Suprapubic skin (tissue), 4 donors: ENCODE measurements at regions not wholly inside any gene's neighbourhood (a gene's known extent, or its start where the extent isn't known, plus 50 kb on each side); places are given as distances from the start of the nearest gene placed in this dataset.
"Not testable (repeated sequence)": the region's sequence is repeated elsewhere in the genome, so short reads cannot be mapped to it uniquely, and the experiment has no call there.

Experiments
- DNase-seq, 2 donors: peaks; one replicate each; pipeline ENCODE4 v3.0.0-alpha.2; 2019; ENCODE audit warnings: low spot score in 2 of 2
- H3K27ac ChIP-seq: fragments of 200-600 bp; sonication (generic); one replicate; pipeline ENCODE4 v1.5.1; 2019
- H3K27me3 ChIP-seq: fragments of 200-600 bp; sonication (generic); one replicate; pipeline ENCODE4 v1.5.1; 2019
- H3K36me3 ChIP-seq: fragments of 200-600 bp; sonication (generic); one replicate; pipeline ENCODE4 v1.5.1; 2019
- H3K4me1 ChIP-seq: fragments of 200-600 bp; sonication (generic); one replicate; pipeline ENCODE4 v1.5.1; 2019
- H3K4me3 ChIP-seq: fragments of 200-600 bp; sonication (generic); one replicate; pipeline ENCODE4 v1.5.1; 2019; ENCODE audit warnings: mild to moderate bottlenecking
- H3K9me3 ChIP-seq: fragments of 200-600 bp; sonication (generic); one replicate; pipeline ENCODE4 v1.5.1; 2019
- EP300 ChIP-seq: sonication (generic); formaldehyde crosslinking; IDR thresholded peaks from one replicate; pipeline ENCODE4 v1.6.1; 2017; ENCODE audit warnings: antibody characterized with exemption
- POLR2A ChIP-seq, 2 donors: fragments of 450-650 bp; IDR thresholded peaks; one replicate each; pipeline ENCODE4 v1.6.1; 2017; ENCODE audit warnings: antibody characterized with exemption in 2 of 2, mild to moderate bottlenecking in 2 of 2, moderate library complexity in 2 of 2
- POLR2AphosphoS5 ChIP-seq, 3 donors: sonication (generic); formaldehyde crosslinking; IDR thresholded peaks; one replicate each; pipeline ENCODE4 v1.6.1; 2017; ENCODE audit warnings: antibody characterized with exemption in 3 of 3
- WGBS: methylation state at CpG from one replicate; pipeline ENCODE4 v1.1.5; 2018; 5-methylcytosine and 5-hydroxymethylcytosine counted together
- TF ChIP-seq, protein P1 (sequence below), 2 donors: fragments of 200-600 bp in 1 of 2; fragments of 450-650 bp in 1 of 2; sonication (generic) in 1 of 2; IDR thresholded peaks; one replicate each; pipeline ENCODE4 v1.5.1; 2016 to 2019; ENCODE audit warnings: antibody characterized with exemption in 2 of 2, mild to moderate bottlenecking in 1 of 2, moderate library complexity in 1 of 2

DNA sequence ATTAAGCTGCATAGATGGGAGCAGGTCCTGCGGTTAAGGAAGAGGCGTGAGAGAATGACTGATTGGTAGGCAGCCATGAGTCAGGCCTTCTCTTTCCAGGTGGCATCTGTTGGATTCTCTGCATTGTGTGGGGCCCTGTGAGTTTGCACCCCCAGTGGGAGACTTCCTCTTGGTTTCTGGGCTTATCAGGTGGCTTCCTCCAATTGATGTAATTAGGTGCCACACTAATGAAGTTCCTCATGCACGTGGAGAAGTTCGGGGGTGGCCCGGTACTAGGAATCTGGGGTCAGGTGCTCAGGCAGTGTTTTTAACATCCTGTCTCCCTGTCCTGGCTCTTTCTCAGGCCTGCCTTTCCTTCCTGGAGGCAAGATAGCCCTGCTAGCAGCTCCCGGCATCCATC lies 765.1 kb upstream of the TMEM132C start:
- Histone ChIP-seq H3K4me3 (no peak overlapping the region), H3K27me3 (no peaks in the 10 kb centered on the region), H3K27ac (no peak overlapping the region), H3K9me3 (peaks cover 3% of the 10 kb centered on the region), H3K36me3 (no peaks in the 10 kb centered on the region), H3K4me1 (no peaks in the 10 kb centered on the region)
- no peak for DNase-seq
- TF ChIP-seq POLR2A (IDR thresholded peaks at IDR 0.05) (no peak), EP300 (no peak), POLR2AphosphoS5 (IDR thresholded peaks at IDR 0.05) (no peak)
- TF ChIP-seq, protein P1, sequence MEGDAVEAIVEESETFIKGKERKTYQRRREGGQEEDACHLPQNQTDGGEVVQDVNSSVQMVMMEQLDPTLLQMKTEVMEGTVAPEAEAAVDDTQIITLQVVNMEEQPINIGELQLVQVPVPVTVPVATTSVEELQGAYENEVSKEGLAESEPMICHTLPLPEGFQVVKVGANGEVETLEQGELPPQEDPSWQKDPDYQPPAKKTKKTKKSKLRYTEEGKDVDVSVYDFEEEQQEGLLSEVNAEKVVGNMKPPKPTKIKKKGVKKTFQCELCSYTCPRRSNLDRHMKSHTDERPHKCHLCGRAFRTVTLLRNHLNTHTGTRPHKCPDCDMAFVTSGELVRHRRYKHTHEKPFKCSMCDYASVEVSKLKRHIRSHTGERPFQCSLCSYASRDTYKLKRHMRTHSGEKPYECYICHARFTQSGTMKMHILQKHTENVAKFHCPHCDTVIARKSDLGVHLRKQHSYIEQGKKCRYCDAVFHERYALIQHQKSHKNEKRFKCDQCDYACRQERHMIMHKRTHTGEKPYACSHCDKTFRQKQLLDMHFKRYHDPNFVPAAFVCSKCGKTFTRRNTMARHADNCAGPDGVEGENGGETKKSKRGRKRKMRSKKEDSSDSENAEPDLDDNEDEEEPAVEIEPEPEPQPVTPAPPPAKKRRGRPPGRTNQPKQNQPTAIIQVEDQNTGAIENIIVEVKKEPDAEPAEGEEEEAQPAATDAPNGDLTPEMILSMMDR (IDR thresholded peaks at IDR 0.05): no peak
- 84% methylated on average over 5 of the region's 6 CpGs for WGBS

GRCh38 chr12:127503246-127503645 lies 763.7 kb upstream of the TMEM132C start:
- no peaks in the 10 kb centered on the region for H3K36me3 ChIP-seq
- no peaks in the 10 kb centered on the region for H3K27me3 ChIP-seq
- TF ChIP-seq, protein P1 (IDR thresholded peaks at IDR 0.05): no peak
- TF ChIP-seq EP300: no peak
- TF ChIP-seq POLR2AphosphoS5 (IDR thresholded peaks at IDR 0.05): no peak
- no peak for TF ChIP-seq POLR2A (IDR thresholded peaks at IDR 0.05)
- peaks cover 3% of the 10 kb centered on the region for H3K9me3 ChIP-seq
- no peaks in the 10 kb centered on the region for H3K4me1 ChIP-seq
- no peak overlapping the region for H3K4me3 ChIP-seq
- 89% methylated on average over 7 of the region's 7 CpGs for WGBS
- DNase-seq: no peak
- H3K27ac ChIP-seq: no peak overlapping the region

- not testable (repeated sequence) for H3K27ac ChIP-seq, H3K27me3 ChIP-seq, H3K4me1 ChIP-seq, H3K9me3 ChIP-seq, H3K4me3 ChIP-seq, DNase-seq, H3K36me3 ChIP-seq
- WGBS: 87% methylated on average over 4 of the region's 4 CpGs
Observed at GRCh38 chr12:127503996-127504395, 763.0 kb upstream of the TMEM132C start.

GRCh38 chr12:127504874-127505273 lies 762.1 kb upstream of the TMEM132C start:
- Histone ChIP-seq H3K9me3 (peaks cover 3% of the 10 kb centered on the region), H3K27ac (no peak overlapping the region), H3K36me3 (no peaks in the 10 kb centered on the region), H3K27me3 (no peaks in the 10 kb centered on the region), H3K4me3 (no peak overlapping the region), H3K4me1 (no peaks in the 10 kb centered on the region)
- TF ChIP-seq POLR2A (IDR thresholded peaks at IDR 0.05): no peak
- TF ChIP-seq EP300: no peak
- no peak for TF ChIP-seq POLR2AphosphoS5 (IDR thresholded peaks at IDR 0.05)
- TF ChIP-seq, protein P1 (IDR thresholded peaks at IDR 0.05): no peak
- no peak for DNase-seq
- 91% methylated on average over 5 of the region's 5 CpGs for WGBS

DNA sequence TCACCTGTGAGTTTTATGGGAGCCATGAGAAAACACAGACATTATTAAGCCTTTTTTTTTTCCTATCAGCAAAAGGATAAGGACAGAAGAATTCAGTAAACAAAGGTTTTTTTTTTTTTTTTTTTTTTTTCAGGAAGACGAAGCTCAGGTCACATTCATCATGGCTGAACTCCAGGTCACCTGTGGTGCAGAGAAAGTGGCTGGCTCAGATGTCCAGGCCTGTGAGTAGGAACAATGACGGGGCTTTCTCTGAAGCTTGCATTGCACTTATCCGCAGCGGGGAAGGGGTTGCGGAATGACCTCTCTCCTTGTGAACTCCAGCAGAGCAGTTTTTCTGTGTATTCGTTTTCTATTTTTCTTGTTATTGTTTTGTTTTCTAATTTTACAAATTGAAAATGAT lies 759.6 kb upstream of the TMEM132C start:
- TF ChIP-seq POLR2AphosphoS5 (IDR thresholded peaks at IDR 0.05): no peak
- TF ChIP-seq, protein P1 (IDR thresholded peaks at IDR 0.05): no peak
- no peak for TF ChIP-seq POLR2A (IDR thresholded peaks at IDR 0.05)
- TF ChIP-seq EP300: no peak
- H3K4me3 ChIP-seq: no peak overlapping the region
- H3K27me3 ChIP-seq: no peaks in the 10 kb centered on the region
- no peaks in the 10 kb centered on the region for H3K9me3 ChIP-seq
- 86% methylated on average over 6 of the region's 6 CpGs for WGBS
- no peaks in the 10 kb centered on the region for H3K36me3 ChIP-seq
- no peaks in the 10 kb centered on the region for H3K4me1 ChIP-seq
- no peak for DNase-seq
- no peak overlapping the region for H3K27ac ChIP-seq

- no peaks in the 10 kb centered on the region for H3K36me3 ChIP-seq
- no peaks in the 10 kb centered on the region for H3K4me1 ChIP-seq
- H3K27me3 ChIP-seq: no peaks in the 10 kb centered on the region
- H3K9me3 ChIP-seq: no peaks in the 10 kb centered on the region
- H3K4me3 ChIP-seq: no peak overlapping the region
- no peak for DNase-seq
- TF ChIP-seq EP300: no peak
- TF ChIP-seq, protein P1 (IDR thresholded peaks at IDR 0.05): no peak
- no peak for TF ChIP-seq POLR2AphosphoS5 (IDR thresholded peaks at IDR 0.05)
- no peak for TF ChIP-seq POLR2A (IDR thresholded peaks at IDR 0.05)
- 81% methylated on average over 6 of the region's 6 CpGs for WGBS
- no peak overlapping the region for H3K27ac ChIP-seq
Observed at GRCh38 chr12:127509066-127509778, 757.7 kb upstream of the TMEM132C start.
